Suprapubic skin (tissue), 4 donors: ENCODE measurements at regions not wholly inside any gene's neighbourhood (a gene's known extent, or its start where the extent isn't known, plus 50 kb on each side); places are given as distances from the start of the nearest gene placed in this dataset.

Source experiments
- DNase-seq, 2 donors: peaks; one replicate each; pipeline ENCODE4 v3.0.0-alpha.2; 2019; ENCODE audit warnings: low spot score in 2 of 2
- H3K27ac ChIP-seq: fragments of 200-600 bp; sonication (generic); one replicate; pipeline ENCODE4 v1.5.1; 2019
- H3K27me3 ChIP-seq: fragments of 200-600 bp; sonication (generic); one replicate; pipeline ENCODE4 v1.5.1; 2019
- H3K36me3 ChIP-seq: fragments of 200-600 bp; sonication (generic); one replicate; pipeline ENCODE4 v1.5.1; 2019
- H3K4me1 ChIP-seq: fragments of 200-600 bp; sonication (generic); one replicate; pipeline ENCODE4 v1.5.1; 2019
- H3K4me3 ChIP-seq: fragments of 200-600 bp; sonication (generic); one replicate; pipeline ENCODE4 v1.5.1; 2019; ENCODE audit warnings: mild to moderate bottlenecking
- H3K9me3 ChIP-seq: fragments of 200-600 bp; sonication (generic); one replicate; pipeline ENCODE4 v1.5.1; 2019
- EP300 ChIP-seq: sonication (generic); formaldehyde crosslinking; IDR thresholded peaks from one replicate; pipeline ENCODE4 v1.6.1; 2017; ENCODE audit warnings: antibody characterized with exemption
- POLR2A ChIP-seq, 2 donors: fragments of 450-650 bp; IDR thresholded peaks; one replicate each; pipeline ENCODE4 v1.6.1; 2017; ENCODE audit warnings: antibody characterized with exemption in 2 of 2, mild to moderate bottlenecking in 2 of 2, moderate library complexity in 2 of 2
- POLR2AphosphoS5 ChIP-seq, 3 donors: sonication (generic); formaldehyde crosslinking; IDR thresholded peaks; one replicate each; pipeline ENCODE4 v1.6.1; 2017; ENCODE audit warnings: antibody characterized with exemption in 3 of 3
- WGBS: methylation state at CpG from one replicate; pipeline ENCODE4 v1.1.5; 2018; 5-methylcytosine and 5-hydroxymethylcytosine counted together
- TF ChIP-seq, protein P1 (sequence below), 2 donors: fragments of 200-600 bp in 1 of 2; fragments of 450-650 bp in 1 of 2; sonication (generic) in 1 of 2; IDR thresholded peaks; one replicate each; pipeline ENCODE4 v1.5.1; 2016 to 2019; ENCODE audit warnings: antibody characterized with exemption in 2 of 2, mild to moderate bottlenecking in 1 of 2, moderate library complexity in 1 of 2

DNA sequence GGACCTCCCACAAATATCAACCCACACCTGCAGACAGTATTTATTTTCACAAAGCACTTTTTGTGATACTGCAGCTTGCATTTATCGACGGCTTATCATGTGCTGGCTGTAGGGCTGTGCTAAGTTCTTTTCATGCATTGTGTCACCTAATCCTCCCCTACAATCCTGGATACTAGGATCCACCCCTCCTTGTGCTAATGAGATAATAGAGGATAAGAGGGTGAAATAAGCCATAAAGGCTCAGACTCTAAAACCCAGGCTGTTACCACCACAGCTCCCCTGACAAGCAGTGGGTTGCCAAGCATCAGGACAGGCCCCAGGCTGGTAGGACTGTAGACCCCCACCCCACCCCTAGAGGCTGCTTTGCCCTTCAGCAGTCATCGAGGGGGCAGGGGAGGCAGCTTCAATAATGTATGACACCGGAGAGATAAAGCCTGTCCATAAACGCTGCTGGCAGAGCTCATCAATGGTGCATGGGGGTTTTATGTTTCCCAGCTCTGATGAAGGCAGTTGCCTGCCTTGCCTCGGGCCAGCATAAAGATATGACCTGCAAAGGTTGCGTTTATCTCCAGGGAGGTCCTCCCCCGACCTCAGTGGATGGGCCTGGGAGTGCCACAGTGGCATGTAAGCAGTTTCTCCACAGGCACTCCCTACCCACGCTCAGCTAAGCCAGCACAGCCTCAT is 73.9 kb upstream of the C16orf82 start:
- no peaks in the 10 kb centered on the region for H3K9me3 ChIP-seq
- 35% methylated on average over 9 of the region's 9 CpGs for WGBS
- peak in 1 of 2 donors; percentile 32 for DNase-seq
- no peak overlapping the region for H3K4me3 ChIP-seq
- no peaks in the 10 kb centered on the region for H3K27me3 ChIP-seq
- H3K4me1 ChIP-seq = no peaks in the 10 kb centered on the region
- no peak overlapping the region for H3K27ac ChIP-seq
- H3K36me3 ChIP-seq = no peaks in the 10 kb centered on the region
- TF ChIP-seq, protein P1, sequence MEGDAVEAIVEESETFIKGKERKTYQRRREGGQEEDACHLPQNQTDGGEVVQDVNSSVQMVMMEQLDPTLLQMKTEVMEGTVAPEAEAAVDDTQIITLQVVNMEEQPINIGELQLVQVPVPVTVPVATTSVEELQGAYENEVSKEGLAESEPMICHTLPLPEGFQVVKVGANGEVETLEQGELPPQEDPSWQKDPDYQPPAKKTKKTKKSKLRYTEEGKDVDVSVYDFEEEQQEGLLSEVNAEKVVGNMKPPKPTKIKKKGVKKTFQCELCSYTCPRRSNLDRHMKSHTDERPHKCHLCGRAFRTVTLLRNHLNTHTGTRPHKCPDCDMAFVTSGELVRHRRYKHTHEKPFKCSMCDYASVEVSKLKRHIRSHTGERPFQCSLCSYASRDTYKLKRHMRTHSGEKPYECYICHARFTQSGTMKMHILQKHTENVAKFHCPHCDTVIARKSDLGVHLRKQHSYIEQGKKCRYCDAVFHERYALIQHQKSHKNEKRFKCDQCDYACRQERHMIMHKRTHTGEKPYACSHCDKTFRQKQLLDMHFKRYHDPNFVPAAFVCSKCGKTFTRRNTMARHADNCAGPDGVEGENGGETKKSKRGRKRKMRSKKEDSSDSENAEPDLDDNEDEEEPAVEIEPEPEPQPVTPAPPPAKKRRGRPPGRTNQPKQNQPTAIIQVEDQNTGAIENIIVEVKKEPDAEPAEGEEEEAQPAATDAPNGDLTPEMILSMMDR (IDR thresholded peaks at IDR 0.05) = no peak
- no peak for TF ChIP-seq EP300
- no peak for TF ChIP-seq POLR2AphosphoS5 (IDR thresholded peaks at IDR 0.05)
- no peak for TF ChIP-seq POLR2A (IDR thresholded peaks at IDR 0.05)

DNA sequence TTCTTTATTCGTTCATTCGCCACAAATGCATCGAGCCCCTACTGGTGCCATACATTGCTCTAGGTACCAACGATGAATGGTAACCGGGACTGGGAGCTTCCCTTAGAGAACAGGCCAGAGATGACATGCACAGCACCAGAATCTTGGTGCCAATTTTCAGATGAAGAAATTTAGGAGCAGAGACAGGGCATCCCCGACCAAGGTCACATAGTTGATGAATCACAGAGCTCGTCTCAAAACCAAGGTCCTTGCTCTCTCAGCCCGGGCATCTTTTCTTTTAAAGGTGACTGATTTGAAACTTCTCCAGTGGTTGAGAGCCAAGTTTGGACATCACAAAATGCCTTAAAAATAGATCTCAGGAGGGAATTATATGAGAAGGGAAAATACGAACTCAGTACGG is 73.2 kb upstream of the C16orf82 start:
- Histone ChIP-seq H3K36me3 (no peaks in the 10 kb centered on the region), H3K9me3 (no peaks in the 10 kb centered on the region), H3K27me3 (no peaks in the 10 kb centered on the region), H3K4me3 (no peak overlapping the region), H3K27ac (no peak overlapping the region), H3K4me1 (no peaks in the 10 kb centered on the region)
- TF ChIP-seq POLR2A (IDR thresholded peaks at IDR 0.05) = no peak
- no peak for TF ChIP-seq POLR2AphosphoS5 (IDR thresholded peaks at IDR 0.05)
- no peak for TF ChIP-seq EP300
- TF ChIP-seq, protein P1 (IDR thresholded peaks at IDR 0.05) = no peak
- DNase-seq = peak in 1 of 2 donors; percentile 48
- 56% methylated on average over 10 of the region's 10 CpGs for WGBS

DNA sequence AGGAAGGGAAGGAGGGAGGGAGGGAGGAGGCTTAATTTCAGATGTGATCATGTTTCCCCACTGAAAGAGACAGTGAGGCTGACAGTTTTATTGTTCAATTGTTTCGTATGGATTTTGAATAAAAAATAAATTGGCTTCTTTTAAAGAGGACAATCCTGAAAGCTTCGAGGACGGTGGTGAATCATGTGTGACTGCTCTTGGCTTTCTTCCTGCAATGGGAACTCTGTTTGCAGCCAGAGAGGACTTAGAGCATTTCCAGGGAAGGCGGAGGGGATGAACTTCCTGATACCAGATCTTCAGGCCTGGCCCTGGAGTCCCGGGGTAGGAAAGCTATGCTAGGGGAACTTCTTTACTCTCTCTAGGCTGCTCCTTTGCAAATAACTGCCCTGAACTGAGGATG is 72.8 kb upstream of the C16orf82 start:
- WGBS = 33% methylated on average over 5 of the region's 5 CpGs
- DNase-seq = peak in 1 of 2 donors; percentile 23

DNA sequence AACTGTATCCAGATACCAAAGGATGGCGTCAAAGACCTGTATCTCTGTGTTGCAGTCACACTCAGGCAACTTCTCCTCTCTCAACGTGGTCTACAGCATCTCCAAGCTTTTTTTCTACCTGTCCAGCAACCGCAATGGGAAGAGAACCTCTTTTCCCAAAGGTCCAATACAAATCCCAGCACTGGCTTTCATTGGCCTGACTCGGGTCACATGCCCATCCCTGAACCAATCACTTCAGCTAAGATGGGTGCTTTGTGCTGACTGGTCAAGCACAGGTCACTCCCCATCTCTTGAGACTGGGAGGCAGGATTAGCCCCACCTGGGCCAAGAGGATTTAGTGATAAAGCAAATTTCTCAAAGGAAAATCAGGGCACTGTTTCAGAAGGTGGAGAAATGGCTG is 71.2 kb upstream of the C16orf82 start:
- Histone ChIP-seq H3K9me3 (no peaks in the 10 kb centered on the region), H3K4me3 (no peak overlapping the region), H3K27me3 (no peaks in the 10 kb centered on the region), H3K27ac (no peak overlapping the region), H3K36me3 (no peaks in the 10 kb centered on the region), H3K4me1 (no peaks in the 10 kb centered on the region)
- peak in 1 of 2 donors; percentile 47 for DNase-seq
- TF ChIP-seq POLR2A (IDR thresholded peaks at IDR 0.05) = no peak
- no peak for TF ChIP-seq POLR2AphosphoS5 (IDR thresholded peaks at IDR 0.05)
- TF ChIP-seq, protein P1 (IDR thresholded peaks at IDR 0.05) = no peak
- no peak for TF ChIP-seq EP300
- WGBS = 78% methylated on average over 4 of the region's 4 CpGs

More for the DNA sequence above, 72.8 kb upstream of the C16orf82 start:
- Histone ChIP-seq H3K27me3 (no peaks in the 10 kb centered on the region), H3K9me3 (no peaks in the 10 kb centered on the region), H3K4me3 (no peak overlapping the region), H3K4me1 (no peaks in the 10 kb centered on the region), H3K27ac (no peak overlapping the region), H3K36me3 (no peaks in the 10 kb centered on the region)
- TF ChIP-seq EP300 = no peak
- no peak for TF ChIP-seq POLR2A (IDR thresholded peaks at IDR 0.05)

DNA sequence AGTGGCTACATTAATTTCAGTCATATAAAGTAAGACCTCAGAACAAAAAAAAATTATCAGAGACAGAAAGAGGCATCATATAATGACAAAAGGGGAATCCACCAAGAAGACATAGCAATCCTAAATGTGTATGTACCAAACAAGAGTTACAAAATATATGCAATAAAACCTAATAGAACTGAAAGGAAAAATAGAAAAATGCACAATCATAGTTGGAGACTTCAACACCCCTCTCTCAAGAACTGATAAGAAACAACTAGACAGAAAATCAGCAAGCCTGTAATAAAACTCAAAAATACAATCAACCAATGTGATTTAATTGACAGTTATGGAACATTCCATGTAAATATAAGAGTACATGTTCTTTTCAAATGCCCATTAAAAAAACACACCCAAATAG is 61.3 kb upstream of the C16orf82 start:
- peaks cover 2% of the 10 kb centered on the region for H3K27me3 ChIP-seq
- no peaks in the 10 kb centered on the region for H3K36me3 ChIP-seq
- H3K4me3 ChIP-seq = no peak overlapping the region
- no peak for DNase-seq
- no peak overlapping the region for H3K27ac ChIP-seq
- no peaks in the 10 kb centered on the region for H3K9me3 ChIP-seq
- TF ChIP-seq, protein P1 (IDR thresholded peaks at IDR 0.05) = no peak
- TF ChIP-seq POLR2AphosphoS5 (IDR thresholded peaks at IDR 0.05) (no peak), EP300 (no peak), POLR2A (IDR thresholded peaks at IDR 0.05) (no peak)
- H3K4me1 ChIP-seq = no peaks in the 10 kb centered on the region
